WTC11 (cell line): ENCODE measurements at regions not wholly inside any gene's neighbourhood (a gene's known extent, or its start where the extent isn't known, plus 50 kb on each side); places are given as distances from the start of the nearest gene placed in this dataset.

Experiments
- ATAC-seq: fragments of 200-7000 bp; cut with Tn5 transposase; 2 replicates; pipeline ENCODE4 v1.10.0; 2021; ENCODE audit warnings: mild to moderate bottlenecking, moderate library complexity
- CTCF ChIA-PET: fragments of 300-600 bp; sonication (Branson Sonifier 250); formaldehyde crosslinking; loops from one replicate; lab custom pipeline; 2021; ENCODE audit warnings: antibody characterized with exemption; lab: Charles Lee
- POLR2A ChIA-PET: fragments of 350-600 bp; sonication (Branson Sonifier 250); formaldehyde crosslinking; loops from one replicate; lab custom pipeline; 2021; ENCODE audit warnings: antibody characterized with exemption; lab: Charles Lee
- DNase-seq: peaks from one replicate; pipeline ENCODE4 v3.0.0; 2021; ENCODE audit warnings: low spot score
- H3K27ac Mint-ChIP-seq: 2 replicates; pipeline ENCODE4 v1.8.0; 2021; ENCODE audit warnings: mixed read lengths
- H3K27me3 Mint-ChIP-seq: 2 replicates; pipeline ENCODE4 v1.8.0; 2021; ENCODE audit warnings: low read depth, mild to moderate bottlenecking, moderate library complexity, mixed read lengths
- H3K36me3 Mint-ChIP-seq: 2 replicates; pipeline ENCODE4 v1.8.0; 2021; ENCODE audit warnings: mixed read lengths
- H3K4me1 Mint-ChIP-seq: 2 replicates; pipeline ENCODE4 v1.8.0; 2022; ENCODE audit warnings: mixed read lengths
- H3K4me3 Mint-ChIP-seq: 2 replicates; pipeline ENCODE4 v1.8.0; 2021; ENCODE audit warnings: mild to moderate bottlenecking, moderate library complexity, mixed read lengths
- H3K9me3 Mint-ChIP-seq: 2 replicates; pipeline ENCODE4 v1.8.0; 2021; ENCODE audit warnings: mixed read lengths
- CREM ChIP-seq: sonication (generic); formaldehyde crosslinking; IDR thresholded peaks from 2 replicates; pipeline ENCODE4 v1.8.1; 2022; ENCODE audit warnings: mild to moderate bottlenecking, missing genetic modification reagents, moderate library complexity
- ESRRA ChIP-seq: sonication (generic); formaldehyde crosslinking; IDR thresholded peaks from 2 replicates; pipeline ENCODE4 v1.8.1; 2022; ENCODE audit warnings: mild to moderate bottlenecking, missing genetic modification reagents, borderline replicate concordance
- FOXK1 ChIP-seq: sonication (generic); formaldehyde crosslinking; IDR thresholded peaks from 2 replicates; pipeline ENCODE4 v1.8.0; 2022; ENCODE audit warnings: mild to moderate bottlenecking, moderate library complexity, missing genetic modification reagents
- GTF2I ChIP-seq: fragments of 250-450 bp; sonication (Bioruptor Pico); conservative IDR thresholded peaks from 2 replicates; pipeline ENCODE4 v1.4.0; 2021; ENCODE audit warnings: mild to moderate bottlenecking
- IRF2 ChIP-seq: sonication (generic); formaldehyde crosslinking; IDR thresholded peaks from 2 replicates; pipeline ENCODE4 v1.8.0; 2022; ENCODE audit warnings: low read depth, missing genetic modification reagents, borderline replicate concordance
- NR3C1 ChIP-seq: sonication (generic); formaldehyde crosslinking; conservative IDR thresholded peaks from 2 replicates; pipeline ENCODE4 v1.8.1; 2023; ENCODE audit warnings: low read depth, mild to moderate bottlenecking, missing genetic modification reagents
- OVOL2 ChIP-seq: fragments of 250-450 bp; sonication (Bioruptor Pico); IDR thresholded peaks from 2 replicates; pipeline ENCODE4 v1.9.0; 2021; ENCODE audit warnings: mild to moderate bottlenecking, borderline replicate concordance
- PRRX2 ChIP-seq: fragments of 250-450 bp; sonication (Bioruptor Pico); IDR thresholded peaks from 2 replicates; pipeline ENCODE4 v1.8.0; 2021; ENCODE audit warnings: mild to moderate bottlenecking
- RORB ChIP-seq: fragments of 250-450 bp; sonication (Bioruptor Pico); IDR thresholded peaks from 2 replicates; pipeline ENCODE4 v1.9.0; 2021; ENCODE audit warnings: mild to moderate bottlenecking
- SMAD4 ChIP-seq: sonication (generic); formaldehyde crosslinking; IDR thresholded peaks from 2 replicates; pipeline ENCODE4 v1.8.0; 2022; ENCODE audit warnings: mild to moderate bottlenecking, missing genetic modification reagents
- TEAD4 ChIP-seq: sonication (generic); formaldehyde crosslinking; IDR thresholded peaks from 2 replicates; pipeline ENCODE4 v1.8.0; 2022; ENCODE audit warnings: mild to moderate bottlenecking, missing genetic modification reagents
- ZNF121 ChIP-seq: sonication (generic); formaldehyde crosslinking; IDR thresholded peaks from 2 replicates; pipeline ENCODE4 v1.8.0; 2023; ENCODE audit warnings: missing genetic modification reagents
- TF ChIP-seq, protein P1 (sequence below): sonication (generic); formaldehyde crosslinking; IDR thresholded peaks from 2 replicates; pipeline ENCODE4 v1.8.1; 2023; ENCODE audit warnings: mild to moderate bottlenecking, missing genetic modification reagents
- TF ChIP-seq, protein P2 (sequence below): sonication (generic); formaldehyde crosslinking; IDR thresholded peaks from 2 replicates; pipeline ENCODE4 v1.8.1; 2022; ENCODE audit warnings: low read depth, missing genetic modification reagents, borderline replicate concordance
- TF ChIP-seq, protein P3 (sequence below): sonication (generic); formaldehyde crosslinking; IDR thresholded peaks from 2 replicates; pipeline ENCODE4 v1.8.1; 2023; ENCODE audit warnings: mild to moderate bottlenecking, missing genetic modification reagents, moderate library complexity
- TF ChIP-seq, protein P4 (sequence below): sonication (generic); formaldehyde crosslinking; IDR thresholded peaks from 2 replicates; pipeline ENCODE4 v1.8.0; 2023; ENCODE audit warnings: missing genetic modification reagents, mild to moderate bottlenecking, borderline replicate concordance
- TF ChIP-seq, protein P5 (sequence below): fragments of 250-450 bp; sonication (Bioruptor Pico); IDR thresholded peaks from 2 replicates; pipeline ENCODE4 v1.9.0; 2021; ENCODE audit warnings: mild to moderate bottlenecking
- TF ChIP-seq, protein P6 (sequence below): sonication (generic); formaldehyde crosslinking; IDR thresholded peaks from 2 replicates; pipeline ENCODE4 v1.8.1; 2023; ENCODE audit warnings: mild to moderate bottlenecking, moderate library complexity, missing genetic modification reagents

DNA sequence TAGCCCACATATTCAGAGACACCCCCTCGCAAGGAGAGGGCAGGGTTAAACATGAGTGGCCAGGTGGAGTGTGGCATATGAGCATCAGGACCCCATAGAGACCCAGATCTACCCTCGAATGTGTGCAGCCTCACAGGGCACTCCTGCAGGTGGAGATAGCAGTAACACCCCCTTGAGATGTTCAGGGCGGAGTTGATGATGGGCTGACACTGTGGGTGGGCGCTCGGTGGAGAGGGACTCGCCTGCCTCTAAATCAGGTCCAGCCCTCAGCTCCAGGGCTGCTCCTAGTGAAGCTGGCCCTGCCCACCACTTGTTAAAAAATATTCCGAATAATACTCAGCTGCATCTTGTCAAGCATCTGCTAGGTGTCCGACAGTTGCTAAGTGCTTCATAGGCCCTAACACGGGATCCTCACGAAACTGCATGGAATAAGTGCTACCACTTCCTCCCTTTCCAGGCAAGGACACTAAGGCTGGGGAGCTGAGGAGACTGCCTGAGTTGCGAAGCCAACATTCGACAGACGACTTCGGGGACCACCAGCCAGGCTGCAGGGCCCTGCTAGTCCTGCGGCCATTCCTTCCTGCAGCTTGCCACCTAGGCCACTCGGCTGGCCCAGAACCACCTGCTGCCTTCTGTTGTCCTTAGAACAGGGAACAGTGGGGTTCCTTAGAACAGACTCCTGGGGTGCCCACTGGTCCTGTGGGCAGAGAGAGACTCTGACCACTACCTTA, 74.0 kb upstream of the WNT11 start:
- H3K27me3 Mint-ChIP-seq: no peaks in the 10 kb centered on the region; the same call in none of the 2 replicates
- no peak for TF ChIP-seq RORB (CRISPR knock-in tag)
- TF ChIP-seq, protein P1, sequence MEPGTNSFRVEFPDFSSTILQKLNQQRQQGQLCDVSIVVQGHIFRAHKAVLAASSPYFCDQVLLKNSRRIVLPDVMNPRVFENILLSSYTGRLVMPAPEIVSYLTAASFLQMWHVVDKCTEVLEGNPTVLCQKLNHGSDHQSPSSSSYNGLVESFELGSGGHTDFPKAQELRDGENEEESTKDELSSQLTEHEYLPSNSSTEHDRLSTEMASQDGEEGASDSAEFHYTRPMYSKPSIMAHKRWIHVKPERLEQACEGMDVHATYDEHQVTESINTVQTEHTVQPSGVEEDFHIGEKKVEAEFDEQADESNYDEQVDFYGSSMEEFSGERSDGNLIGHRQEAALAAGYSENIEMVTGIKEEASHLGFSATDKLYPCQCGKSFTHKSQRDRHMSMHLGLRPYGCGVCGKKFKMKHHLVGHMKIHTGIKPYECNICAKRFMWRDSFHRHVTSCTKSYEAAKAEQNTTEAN (CRISPR knock-in tag): no peak
- TF ChIP-seq, protein P2, sequence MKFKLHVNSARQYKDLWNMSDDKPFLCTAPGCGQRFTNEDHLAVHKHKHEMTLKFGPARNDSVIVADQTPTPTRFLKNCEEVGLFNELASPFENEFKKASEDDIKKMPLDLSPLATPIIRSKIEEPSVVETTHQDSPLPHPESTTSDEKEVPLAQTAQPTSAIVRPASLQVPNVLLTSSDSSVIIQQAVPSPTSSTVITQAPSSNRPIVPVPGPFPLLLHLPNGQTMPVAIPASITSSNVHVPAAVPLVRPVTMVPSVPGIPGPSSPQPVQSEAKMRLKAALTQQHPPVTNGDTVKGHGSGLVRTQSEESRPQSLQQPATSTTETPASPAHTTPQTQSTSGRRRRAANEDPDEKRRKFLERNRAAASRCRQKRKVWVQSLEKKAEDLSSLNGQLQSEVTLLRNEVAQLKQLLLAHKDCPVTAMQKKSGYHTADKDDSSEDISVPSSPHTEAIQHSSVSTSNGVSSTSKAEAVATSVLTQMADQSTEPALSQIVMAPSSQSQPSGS (CRISPR knock-in tag): no peak
- no peak for TF ChIP-seq SMAD4 (CRISPR knock-in tag)
- TF ChIP-seq TEAD4 (CRISPR knock-in tag): no peak
- no peak for TF ChIP-seq ESRRA (CRISPR knock-in tag)
- no peak for TF ChIP-seq IRF2
- no peak for TF ChIP-seq PRRX2 (CRISPR knock-in tag)
- TF ChIP-seq NR3C1: no peak
- TF ChIP-seq, protein P3, sequence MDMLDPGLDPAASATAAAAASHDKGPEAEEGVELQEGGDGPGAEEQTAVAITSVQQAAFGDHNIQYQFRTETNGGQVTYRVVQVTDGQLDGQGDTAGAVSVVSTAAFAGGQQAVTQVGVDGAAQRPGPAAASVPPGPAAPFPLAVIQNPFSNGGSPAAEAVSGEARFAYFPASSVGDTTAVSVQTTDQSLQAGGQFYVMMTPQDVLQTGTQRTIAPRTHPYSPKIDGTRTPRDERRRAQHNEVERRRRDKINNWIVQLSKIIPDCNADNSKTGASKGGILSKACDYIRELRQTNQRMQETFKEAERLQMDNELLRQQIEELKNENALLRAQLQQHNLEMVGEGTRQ (CRISPR knock-in tag): no peak
- TF ChIP-seq CREM (CRISPR knock-in tag): no peak
- no peak for TF ChIP-seq ZNF121 (CRISPR knock-in tag)
- TF ChIP-seq, protein P4, sequence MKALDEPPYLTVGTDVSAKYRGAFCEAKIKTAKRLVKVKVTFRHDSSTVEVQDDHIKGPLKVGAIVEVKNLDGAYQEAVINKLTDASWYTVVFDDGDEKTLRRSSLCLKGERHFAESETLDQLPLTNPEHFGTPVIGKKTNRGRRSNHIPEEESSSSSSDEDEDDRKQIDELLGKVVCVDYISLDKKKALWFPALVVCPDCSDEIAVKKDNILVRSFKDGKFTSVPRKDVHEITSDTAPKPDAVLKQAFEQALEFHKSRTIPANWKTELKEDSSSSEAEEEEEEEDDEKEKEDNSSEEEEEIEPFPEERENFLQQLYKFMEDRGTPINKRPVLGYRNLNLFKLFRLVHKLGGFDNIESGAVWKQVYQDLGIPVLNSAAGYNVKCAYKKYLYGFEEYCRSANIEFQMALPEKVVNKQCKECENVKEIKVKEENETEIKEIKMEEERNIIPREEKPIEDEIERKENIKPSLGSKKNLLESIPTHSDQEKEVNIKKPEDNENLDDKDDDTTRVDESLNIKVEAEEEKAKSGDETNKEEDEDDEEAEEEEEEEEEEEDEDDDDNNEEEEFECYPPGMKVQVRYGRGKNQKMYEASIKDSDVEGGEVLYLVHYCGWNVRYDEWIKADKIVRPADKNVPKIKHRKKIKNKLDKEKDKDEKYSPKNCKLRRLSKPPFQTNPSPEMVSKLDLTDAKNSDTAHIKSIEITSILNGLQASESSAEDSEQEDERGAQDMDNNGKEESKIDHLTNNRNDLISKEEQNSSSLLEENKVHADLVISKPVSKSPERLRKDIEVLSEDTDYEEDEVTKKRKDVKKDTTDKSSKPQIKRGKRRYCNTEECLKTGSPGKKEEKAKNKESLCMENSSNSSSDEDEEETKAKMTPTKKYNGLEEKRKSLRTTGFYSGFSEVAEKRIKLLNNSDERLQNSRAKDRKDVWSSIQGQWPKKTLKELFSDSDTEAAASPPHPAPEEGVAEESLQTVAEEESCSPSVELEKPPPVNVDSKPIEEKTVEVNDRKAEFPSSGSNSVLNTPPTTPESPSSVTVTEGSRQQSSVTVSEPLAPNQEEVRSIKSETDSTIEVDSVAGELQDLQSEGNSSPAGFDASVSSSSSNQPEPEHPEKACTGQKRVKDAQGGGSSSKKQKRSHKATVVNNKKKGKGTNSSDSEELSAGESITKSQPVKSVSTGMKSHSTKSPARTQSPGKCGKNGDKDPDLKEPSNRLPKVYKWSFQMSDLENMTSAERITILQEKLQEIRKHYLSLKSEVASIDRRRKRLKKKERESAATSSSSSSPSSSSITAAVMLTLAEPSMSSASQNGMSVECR (CRISPR knock-in tag): no peak
- TF ChIP-seq, protein P5, sequence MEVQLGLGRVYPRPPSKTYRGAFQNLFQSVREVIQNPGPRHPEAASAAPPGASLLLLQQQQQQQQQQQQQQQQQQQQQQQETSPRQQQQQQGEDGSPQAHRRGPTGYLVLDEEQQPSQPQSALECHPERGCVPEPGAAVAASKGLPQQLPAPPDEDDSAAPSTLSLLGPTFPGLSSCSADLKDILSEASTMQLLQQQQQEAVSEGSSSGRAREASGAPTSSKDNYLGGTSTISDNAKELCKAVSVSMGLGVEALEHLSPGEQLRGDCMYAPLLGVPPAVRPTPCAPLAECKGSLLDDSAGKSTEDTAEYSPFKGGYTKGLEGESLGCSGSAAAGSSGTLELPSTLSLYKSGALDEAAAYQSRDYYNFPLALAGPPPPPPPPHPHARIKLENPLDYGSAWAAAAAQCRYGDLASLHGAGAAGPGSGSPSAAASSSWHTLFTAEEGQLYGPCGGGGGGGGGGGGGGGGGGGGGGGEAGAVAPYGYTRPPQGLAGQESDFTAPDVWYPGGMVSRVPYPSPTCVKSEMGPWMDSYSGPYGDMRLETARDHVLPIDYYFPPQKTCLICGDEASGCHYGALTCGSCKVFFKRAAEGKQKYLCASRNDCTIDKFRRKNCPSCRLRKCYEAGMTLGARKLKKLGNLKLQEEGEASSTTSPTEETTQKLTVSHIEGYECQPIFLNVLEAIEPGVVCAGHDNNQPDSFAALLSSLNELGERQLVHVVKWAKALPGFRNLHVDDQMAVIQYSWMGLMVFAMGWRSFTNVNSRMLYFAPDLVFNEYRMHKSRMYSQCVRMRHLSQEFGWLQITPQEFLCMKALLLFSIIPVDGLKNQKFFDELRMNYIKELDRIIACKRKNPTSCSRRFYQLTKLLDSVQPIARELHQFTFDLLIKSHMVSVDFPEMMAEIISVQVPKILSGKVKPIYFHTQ (CRISPR knock-in tag): no peak
- TF ChIP-seq OVOL2 (CRISPR knock-in tag): no peak
- TF ChIP-seq, protein P6, sequence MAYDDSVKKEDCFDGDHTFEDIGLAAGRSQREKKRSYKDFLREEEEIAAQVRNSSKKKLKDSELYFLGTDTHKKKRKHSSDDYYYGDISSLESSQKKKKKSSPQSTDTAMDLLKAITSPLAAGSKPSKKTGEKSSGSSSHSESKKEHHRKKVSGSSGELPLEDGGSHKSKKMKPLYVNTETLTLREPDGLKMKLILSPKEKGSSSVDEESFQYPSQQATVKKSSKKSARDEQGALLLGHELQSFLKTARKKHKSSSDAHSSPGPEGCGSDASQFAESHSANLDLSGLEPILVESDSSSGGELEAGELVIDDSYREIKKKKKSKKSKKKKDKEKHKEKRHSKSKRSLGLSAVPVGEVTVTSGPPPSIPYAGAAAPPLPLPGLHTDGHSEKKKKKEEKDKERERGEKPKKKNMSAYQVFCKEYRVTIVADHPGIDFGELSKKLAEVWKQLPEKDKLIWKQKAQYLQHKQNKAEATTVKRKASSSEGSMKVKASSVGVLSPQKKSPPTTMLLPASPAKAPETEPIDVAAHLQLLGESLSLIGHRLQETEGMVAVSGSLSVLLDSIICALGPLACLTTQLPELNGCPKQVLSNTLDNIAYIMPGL (CRISPR knock-in tag): no peak
- no peak for TF ChIP-seq GTF2I (CRISPR knock-in tag)
- TF ChIP-seq FOXK1 (CRISPR knock-in tag): no peak
- peaks cover 22% of the 10 kb centered on the region for H3K4me1 Mint-ChIP-seq
- CTCF ChIA-PET: interaction anchor here (0.6 to 1.8 kb wide), 4 partner anchors 13 to 73 kb away, joined by 3 to 7 read pairs (median 3); no protein-coding TSS in a partner anchor
- ATAC-seq (no peak; the same call in 1 of the 2 replicates), DNase-seq (no peak)
- no peaks in the 10 kb centered on the region for H3K36me3 Mint-ChIP-seq
- POLR2A ChIA-PET: no interaction called here
- no peak overlapping the region for H3K4me3 Mint-ChIP-seq
- H3K27ac Mint-ChIP-seq: no peak overlapping the region
- peaks cover under 1% of the 10 kb centered on the region; the same call in 1 of the 2 replicates for H3K9me3 Mint-ChIP-seq
